Stimulated activated CD4-positive, alpha-beta T cell treated with anti-CD3 and anti-CD28 coated beads, Interleukin-2, amount 100 ng/mL, for 24 hours (primary cell): ENCODE measurements at regions not wholly inside any gene's neighbourhood (a gene's known extent, or its start where the extent isn't known, plus 50 kb on each side); places are given as distances from the start of the nearest gene placed in this dataset.
"Not testable (repeated sequence)": the region's sequence is repeated elsewhere in the genome, so short reads cannot be mapped to it uniquely, and the experiment has no call there.

Source experiments
- DNase-seq, 2 donors: peaks; one replicate each; pipeline ENCODE4 v3.0.0-alpha.2; 2020

DNA sequence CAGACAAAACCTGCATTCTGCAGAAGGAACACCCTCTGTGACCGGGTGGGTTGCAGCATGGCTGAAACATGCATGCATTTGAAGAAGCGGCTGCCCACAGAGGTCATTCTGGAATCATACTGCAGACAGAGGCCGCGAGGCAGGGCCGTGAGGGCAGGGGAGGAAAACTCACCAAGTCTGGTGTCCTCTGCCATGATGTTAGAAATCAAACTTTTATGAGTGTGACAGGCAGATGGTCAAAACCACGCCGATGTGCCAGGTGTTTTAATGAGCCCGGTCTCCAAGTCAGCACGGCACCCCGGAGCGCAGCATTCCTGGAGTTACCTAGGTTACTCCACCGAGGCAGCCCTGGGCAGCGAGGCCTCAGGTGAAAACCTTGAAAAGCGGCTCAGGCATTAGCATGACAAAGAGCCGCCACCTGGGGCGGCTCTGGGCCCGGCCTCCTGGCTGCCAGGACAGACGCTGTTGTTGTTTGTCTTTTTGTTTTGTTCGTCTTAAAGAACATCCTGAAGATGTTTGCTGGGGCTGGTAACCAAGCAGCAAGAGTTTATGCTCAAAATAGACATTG is 255.6 kb downstream of the ERMARD start:
- DNase-seq: no peak

DNA sequence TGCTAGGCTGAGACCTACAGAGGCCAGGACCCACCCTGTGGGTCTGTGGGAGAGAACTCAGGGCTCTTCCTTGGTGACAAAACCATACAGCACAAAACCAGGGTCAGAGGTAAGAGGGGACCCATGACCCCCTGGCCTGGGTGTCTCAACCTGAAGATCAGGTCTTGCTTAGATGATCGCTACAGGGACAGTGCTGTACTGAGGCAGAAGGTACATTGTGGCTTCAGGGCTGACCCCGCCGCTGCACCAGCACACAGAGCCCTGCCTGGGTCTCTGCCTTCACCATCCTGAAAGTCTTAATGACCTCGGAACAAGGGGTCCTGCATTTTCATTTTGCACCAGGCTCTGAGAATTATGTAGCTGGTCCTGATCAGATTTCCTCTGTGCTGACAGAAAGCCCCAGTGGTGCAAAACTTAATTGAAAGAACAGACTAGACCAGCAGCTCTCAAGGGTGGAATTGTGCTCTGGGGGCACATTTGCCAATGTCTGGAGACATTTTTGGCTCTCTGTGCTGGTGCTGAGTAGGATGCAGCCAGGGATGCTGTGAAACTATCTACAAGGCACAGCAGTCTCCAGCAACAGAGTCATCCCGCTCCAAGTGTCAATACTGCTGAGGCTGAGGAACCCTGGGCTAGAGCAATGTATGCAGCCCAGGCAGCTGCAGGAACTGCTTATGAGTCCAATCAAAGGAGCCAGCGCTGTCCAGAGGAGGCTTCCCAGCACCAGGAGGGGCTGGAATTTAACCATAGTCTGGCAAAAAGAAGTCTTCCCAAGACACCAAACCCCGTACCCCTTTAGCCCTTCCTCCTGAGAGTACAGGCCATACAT is 254.9 kb downstream of the ERMARD start:
- no peak for DNase-seq

DNA sequence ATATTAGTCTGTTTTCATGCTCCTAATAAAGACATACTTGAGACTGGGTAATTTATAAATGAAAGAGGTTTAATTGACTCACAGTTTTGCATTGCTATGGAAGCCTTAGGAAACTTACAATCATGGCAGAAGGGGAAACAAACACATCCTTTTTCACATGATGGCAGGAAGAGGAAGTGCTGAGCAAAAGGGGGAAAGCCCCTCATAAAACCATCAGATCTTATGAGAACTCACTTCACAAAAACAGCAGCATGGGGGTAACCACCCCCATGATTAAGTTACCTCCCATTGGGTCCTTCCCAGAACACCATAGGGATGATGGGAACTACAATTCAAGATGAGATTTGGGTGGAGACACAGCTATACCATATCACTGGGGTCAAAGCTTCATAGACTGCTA is 254.2 kb downstream of the ERMARD start:
- no peak for DNase-seq

DNA sequence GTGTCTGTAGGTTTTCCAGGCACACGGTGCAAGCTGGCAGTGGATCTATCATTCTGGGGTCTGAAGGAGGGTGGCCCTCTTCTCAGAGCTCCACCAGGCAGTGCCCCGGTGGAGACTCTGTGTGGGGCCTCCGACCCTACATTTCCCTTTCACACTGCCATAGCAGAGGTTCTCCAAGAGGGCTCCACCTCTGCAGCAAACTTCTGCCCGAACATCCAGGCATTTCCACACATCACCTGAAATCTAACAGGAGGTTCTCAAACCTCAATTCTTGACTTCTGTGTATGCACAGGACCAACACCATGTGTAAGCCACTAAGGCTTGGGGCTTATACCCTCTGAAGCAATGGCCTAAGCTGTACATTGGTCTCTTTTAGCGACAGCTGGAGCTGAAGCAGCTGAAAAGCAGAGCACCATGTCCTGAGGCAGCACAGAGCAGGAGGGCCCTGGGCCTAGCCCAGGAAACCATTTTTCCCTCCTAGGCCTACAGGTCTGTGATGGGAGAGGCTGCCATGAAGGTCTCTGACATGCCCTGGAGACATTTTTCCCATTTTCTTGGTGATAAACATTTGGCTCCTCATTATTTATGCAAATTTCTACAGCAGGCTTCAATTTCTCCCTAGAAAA is 253.3 kb downstream of the ERMARD start:
- peak in 1 of 2 donors; percentile 2 for DNase-seq

DNA sequence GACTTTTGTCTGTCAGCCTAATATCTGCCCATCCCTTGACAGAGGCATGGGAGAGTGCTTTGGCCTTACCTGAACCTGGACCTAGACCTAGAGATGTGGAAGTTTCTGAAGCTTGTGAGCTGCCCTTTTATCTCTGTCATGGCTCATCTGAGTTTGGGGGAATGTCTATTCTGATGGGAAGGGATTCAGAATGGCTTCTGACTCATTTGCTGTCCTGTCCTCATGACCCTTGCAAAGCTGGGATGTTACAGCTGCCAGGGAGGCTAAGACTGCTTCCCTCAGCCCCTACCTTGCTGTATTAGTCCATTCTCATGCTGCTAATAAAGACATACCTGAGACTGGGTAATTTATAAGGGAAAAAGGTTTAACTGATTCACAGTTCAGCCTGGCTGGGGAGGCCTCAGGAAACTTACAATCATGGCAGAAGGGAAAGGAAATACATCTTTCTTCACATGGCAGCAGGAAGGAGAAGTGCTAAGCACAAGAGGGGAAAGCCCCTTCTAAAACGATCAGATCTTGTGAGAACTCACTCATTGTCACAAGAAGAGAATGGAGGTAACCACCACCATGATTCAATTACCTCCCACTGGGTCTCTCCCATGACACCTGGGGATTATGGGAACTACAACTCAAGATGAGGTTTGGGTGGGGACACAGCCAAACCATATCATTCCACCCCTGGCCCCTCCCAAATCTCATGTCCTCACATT is 252.2 kb downstream of the ERMARD start:
- peak in 1 of 2 donors; percentile 2 for DNase-seq

- DNase-seq: peak in 1 of 2 donors; percentile 2
Observed at GRCh38 chr6:170003027-170003426, 251.6 kb downstream of the ERMARD start.

DNA sequence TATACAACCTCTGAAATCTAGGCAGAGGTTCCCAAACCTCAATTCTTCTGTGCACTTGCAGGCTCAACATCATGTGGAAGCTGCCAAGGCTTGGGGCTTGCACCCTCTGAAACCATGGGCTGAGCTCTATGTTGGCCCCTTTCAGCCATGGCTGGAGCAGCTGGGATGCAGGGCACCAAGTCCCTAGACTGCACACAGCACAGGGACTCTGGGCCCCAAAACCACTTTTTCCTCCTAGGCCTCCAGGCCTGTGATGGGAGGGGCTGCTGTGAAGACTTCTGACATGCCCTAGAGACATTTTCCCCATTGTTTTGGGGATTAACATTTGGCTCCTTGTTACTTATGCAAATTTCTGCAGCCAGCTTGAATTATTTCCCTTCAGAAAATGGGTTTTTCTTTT is 250.4 kb downstream of the ERMARD start:
- not testable (repeated sequence) for DNase-seq

DNA sequence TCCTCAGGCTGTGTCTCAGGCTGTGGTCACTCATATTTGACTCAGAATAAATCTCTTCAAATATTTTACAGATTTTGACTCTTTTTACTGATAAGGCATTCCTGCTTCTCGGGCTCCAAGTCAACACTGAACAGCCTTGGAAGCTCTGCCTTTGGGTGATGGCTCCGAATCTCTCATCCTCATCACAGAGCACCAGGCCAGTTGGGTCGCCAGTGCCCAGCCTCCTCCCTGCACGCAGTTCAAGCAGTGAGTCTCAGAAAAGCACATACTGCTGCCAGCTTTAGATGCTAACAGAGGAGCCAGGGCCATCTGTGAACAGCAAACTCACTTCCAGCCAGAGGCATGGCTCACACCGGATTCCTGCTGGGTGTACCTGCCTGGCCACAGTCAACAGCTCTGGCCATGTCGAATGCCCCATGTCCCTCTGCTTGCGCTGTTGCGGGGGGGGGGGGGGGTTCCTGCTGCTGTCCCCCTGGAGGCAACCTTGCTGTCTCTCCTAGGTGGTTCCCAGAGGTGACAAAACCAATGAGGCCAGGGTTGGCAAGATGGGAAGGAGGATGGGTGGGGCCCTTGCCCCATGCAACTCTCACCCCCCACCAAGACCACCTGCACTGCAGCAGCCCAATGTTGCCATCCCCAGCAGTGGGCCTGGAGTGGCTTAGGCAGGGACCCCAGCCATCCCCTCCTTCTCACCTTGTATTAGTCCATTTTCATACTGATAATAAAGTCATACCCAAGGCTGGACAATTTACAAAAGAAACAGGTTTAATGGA is 248.8 kb downstream of the ERMARD start:
- no peak for DNase-seq

GRCh38 chr6:169999367-169999766 is 247.9 kb downstream of the ERMARD start:
- no peak for DNase-seq

DNA sequence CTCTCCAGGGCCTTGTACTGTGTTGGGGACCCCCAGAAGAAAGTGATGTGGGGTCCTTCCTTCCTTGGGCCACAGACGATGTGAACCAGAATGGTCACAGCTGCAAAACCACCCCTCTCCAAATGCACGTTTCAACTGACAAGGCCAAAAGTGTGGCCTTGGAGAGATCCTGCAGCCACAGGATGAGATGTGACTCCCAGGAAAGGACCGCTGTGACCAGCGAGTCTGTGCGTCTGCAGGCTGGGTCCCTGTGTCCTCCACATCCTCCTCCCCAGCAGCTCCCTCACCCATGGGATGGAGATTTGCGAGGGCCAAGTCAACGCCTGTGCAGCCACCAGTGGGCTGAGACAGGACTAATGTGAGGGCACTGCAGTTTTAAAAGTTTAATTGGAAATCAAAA is 247.0 kb downstream of the ERMARD start:
- no peak for DNase-seq

DNA sequence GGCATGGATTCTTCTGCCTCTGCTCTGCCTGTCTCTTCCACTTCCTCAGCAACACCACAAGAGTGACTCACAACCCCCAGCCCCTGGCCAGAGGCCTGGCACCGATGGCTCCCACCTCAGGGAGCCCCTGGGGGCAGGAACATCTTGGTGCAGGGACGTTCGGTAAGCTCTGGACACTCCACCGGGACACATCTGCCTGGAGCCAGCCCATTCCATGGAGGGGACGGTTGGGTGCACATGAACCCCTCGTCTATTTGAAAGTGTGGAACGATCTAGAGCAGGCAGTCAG is 246.5 kb downstream of the ERMARD start:
- peak in 1 of 2 donors; percentile 11 for DNase-seq

DNA sequence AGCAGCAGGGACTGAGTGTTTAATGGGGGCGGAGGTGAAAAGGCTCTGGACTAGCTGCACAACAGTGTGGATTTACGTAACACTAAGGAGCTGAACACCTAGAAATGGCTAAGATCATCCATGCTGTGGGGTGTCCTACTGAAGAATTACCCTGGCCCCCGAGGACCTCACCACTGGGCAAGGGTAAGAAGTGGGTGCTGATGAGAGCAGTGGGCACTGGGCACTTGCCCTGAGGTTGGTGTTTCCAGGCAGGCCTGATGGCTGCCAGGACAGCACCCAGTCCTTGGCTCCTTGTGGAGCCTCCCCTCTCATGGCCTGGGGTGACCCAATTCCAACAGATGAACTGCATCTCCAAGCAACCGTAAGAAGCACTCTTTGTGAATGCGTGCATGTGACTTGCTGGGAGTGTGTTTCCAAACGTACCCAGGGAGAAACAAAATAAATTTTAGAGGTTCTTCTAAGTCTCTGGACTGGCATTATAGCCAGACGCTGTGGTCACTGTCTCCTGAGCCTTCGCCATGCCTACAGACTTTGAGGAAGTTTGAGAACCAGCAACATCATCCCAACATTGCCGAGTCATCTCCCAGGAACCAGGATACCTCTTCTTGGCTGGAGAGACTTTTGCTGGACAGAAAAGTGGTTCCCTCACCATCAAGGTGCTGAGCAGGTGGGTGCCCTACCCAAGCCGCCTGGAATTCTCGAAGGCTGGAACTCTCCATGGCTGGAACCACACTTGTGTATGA is 245.9 kb downstream of the ERMARD start:
- DNase-seq: no peak

DNA sequence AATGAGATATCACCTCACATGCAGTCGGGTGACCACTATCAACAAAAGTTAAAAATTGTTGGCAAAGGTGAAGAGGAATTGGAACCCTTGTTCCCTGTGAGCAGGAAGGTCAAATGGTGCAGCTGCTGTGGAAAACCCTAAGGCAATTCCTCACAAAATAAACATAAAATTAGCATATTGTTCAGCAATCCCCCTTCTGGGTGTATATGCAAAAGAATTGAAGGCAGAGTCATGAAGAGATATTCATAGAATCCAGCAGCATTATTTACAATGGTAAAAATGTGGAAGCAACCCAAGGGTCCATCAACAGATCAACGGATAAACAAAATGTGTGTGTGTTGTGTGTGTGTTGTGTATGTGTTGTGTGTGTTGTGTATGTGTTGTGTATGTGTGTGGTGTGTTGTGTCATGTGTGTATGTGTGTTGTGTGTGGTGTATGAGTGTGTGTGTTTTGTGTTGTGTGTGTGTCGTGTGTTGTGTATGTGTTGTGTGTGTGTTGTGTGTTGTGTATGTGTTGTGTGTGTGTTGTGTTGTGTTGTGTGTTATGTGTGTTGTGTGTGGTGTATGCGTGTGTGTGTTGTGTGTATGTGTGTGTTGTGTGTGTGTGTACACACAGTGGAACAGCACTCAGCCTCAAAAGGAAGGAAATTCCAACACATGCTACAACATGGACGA is 245.1 kb downstream of the ERMARD start:
- DNase-seq: no peak

- DNase-seq: no peak
Observed at GRCh38 chr6:169994739-169995138, 243.3 kb downstream of the ERMARD start.

DNA sequence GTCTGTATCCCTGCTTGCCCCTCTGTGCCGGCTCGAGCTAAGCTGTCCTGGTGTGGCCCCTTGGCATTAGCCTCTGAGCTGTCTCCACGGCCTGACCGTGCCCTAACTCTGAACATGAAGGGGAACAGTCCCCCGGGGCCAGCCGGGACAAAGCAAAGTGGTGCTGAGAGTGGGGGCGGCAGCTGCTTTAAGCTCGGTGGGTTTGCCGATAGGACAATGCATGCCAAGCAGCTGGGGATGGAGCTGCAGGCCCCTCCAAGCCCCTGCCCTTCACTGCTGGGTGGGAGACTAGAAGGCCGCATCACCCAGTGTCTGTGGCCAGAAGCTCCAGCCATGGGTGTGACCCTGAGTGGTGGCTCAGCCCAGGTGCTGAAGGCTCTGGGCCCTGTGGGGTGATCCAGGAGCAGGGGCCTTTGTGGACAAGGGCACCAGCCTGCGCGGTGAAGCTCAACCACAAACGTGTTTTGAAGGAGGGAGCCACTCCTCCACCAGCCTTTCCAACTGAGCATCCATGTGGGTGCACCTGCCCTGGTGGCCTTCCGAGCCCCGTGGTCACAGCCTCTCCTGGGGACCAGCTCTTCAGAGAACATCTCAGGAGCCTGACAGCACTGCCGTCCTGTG is 242.5 kb downstream of the ERMARD start:
- DNase-seq: peak in 1 of 2 donors; percentile 3

- DNase-seq: no peak
Observed at GRCh38 chr6:169991913-169992312, 240.5 kb downstream of the ERMARD start.

DNA sequence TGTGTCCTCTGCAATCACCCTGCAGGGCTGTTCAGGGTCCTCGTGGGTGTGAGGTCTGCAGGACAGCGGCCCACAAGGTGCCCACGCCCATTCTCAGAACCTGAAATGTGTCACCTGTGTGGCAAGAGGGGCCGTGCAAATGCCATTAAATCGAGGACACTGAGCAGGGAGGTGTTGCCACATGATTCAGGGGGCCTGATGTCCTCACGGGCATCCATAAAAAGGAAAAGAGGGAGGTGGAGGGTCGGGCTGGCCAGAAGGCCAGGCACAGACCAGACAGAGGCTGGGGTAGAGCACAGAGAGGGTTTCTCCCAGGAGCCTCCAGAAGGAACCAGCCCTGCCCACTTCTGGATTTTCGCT is 239.6 kb downstream of the ERMARD start:
- DNase-seq: no peak

- peak; percentile 54 to 65 for DNase-seq
Observed at GRCh38 chr6:169990095-169991030, 238.9 kb downstream of the ERMARD start.

- DNase-seq: no peak
Observed at GRCh38 chr6:169989594-169989993, 238.2 kb downstream of the ERMARD start.
